GM21381 (cell line): ENCODE measurements at regions not wholly inside any gene's neighbourhood (a gene's known extent, or its start where the extent isn't known, plus 50 kb on each side); places are given as distances from the start of the nearest gene placed in this dataset.
"Not testable (repeated sequence)": the region's sequence is repeated elsewhere in the genome, so short reads cannot be mapped to it uniquely, and the experiment has no call there.

Experiments used
- ATAC-seq: cut with Tn5 transposase; IDR thresholded peaks from one replicate; pipeline ENCODE4 v1.9.1; 2021; ENCODE audit warnings: mild to moderate bottlenecking, moderate library complexity; ENCODE audit not compliant: unreplicated experiment

DNA sequence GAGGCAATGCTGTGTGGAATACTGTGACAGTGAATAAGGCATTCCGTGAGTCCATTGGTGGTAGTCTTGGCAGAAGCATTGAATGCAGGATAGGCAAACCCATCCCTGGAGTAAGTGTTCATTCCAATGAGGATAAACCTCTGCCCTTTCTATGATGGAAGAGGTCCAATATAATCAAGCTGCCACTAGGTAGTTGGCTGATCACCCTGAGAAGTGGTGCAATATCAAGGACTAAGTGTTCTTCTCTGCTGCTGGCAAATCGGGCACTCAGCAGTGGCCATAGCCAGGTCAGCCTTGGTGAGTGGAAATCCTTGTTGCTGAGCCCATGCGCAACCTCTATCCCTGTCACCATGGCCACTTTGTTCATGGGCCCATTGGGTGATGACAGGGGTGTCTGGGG lies 70.1 kb downstream of the FBXO4 start:
- no peak for ATAC-seq

DNA sequence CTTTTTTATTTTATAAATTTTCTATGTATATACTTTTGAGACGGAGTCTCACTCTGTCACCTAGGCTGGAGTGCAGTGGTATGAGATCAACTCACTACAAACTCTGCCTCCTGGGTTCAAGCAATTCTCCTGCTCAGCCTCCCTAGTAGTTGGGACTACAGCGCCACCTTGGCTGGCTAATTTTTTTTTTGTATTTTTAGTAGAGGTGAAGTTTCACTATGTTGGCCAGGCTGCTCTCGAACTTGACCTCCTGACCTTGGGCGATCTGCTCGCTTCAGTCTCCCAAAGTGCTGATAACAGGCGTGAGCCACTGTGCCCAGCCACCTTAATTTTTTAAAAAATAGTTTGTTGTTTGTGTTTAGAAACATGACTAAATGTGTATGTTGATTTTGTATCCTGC lies 76.6 kb downstream of the FBXO4 start:
- no peak for ATAC-seq

DNA sequence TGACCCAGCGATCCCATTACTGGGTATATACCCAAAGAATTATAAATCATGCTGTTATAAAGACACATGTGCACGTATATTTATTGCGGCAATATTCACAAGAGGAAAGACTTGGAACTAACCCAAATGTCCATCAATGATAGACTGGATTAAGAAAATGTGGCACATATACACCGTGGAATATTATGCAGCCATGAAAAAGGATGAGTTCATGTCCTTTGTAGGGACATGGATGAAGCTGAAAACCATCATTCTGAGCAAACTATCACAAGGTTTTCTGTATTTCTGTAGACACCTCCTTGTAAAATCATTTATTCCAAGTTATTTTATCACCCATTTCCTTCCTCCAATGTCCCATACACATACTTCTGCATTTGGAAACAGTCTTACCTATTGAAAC lies 78.8 kb downstream of the FBXO4 start:
- ATAC-seq = not testable (repeated sequence)

DNA sequence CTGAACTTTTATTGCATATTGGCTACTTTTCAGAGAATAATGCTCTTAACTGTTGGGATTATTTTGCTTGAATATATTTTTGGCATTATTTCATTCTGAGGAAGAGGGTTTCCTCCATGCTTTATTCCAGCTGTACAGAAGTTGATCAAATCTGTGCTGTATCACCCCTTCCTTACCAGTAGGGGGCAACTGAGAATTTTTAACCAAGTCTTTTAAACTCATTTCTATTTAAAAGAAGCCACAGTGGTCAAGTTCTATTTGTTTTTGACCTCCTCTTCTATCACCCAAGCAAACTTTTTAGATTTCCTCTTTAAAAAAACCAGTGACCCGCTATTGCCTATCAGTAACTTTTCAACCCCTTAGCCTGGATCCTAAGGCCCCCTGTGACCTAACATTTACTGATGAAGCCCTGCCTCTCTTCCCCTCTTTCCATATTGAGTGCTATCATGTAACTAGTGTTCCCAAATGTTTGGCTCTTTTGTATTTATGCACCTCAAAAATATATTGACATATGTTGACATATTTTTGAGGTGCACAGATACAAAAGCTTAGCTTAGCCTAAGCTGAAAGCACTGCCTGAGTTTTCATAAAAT lies 80.6 kb downstream of the FBXO4 start:
- ATAC-seq = peak; percentile 71

DNA sequence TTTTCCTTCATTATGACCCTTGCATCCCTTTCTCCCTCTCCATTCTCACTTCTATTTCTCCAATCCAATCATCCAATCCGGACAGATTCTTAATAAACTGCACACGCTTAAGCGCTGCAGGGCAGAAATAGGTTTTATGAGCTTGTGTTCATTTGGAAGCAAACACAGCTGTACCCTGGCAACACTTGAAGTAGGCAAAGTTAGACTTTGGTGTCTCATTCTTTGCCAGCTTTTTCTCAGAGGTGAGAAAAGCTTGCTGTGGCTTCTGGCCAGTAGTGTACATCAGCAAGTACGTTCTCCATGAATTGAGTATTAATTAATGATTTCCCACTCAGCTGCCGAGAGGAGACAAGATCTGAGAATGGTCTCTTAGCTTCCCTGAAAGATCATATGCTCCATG lies 88.5 kb downstream of the FBXO4 start:
- ATAC-seq = no peak

DNA sequence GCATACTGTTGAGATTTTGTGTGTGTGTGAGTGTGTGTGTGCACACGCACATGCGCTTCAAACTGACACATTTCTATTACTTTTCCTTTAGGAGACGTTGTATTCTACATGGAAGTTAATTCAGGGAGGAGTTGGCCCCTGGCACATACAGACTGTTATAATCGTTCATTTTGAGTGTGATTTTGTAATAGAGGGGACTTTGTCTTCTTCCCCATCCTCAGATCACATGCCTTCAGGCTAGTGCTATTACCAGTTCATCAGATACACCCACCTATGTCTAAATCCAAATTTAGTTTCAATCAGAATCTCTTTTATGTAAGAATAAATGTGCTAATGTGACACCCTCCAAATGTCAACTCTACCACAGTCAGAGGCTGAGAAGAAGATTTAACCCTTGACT lies 90.2 kb downstream of the FBXO4 start:
- no peak for ATAC-seq

DNA sequence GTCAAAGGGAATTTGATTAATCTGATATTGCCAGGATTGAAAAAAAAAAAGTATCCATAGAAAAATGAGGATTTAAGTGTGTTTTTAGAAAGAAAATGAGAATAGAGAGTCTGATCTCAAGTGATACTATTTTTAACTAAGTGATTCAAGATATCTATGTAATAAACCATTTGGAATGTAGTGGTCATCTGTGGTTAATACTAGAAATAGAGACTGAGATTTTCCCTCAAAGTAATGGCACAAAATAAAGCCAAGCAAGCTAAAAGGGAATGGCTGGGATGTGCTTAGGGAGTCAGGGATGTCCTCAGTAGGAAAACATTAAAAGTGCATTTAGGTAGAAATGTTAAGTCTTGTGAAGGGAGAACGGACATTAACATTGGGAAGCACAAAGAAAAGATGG lies 90.6 kb downstream of the FBXO4 start:
- no peak for ATAC-seq

DNA sequence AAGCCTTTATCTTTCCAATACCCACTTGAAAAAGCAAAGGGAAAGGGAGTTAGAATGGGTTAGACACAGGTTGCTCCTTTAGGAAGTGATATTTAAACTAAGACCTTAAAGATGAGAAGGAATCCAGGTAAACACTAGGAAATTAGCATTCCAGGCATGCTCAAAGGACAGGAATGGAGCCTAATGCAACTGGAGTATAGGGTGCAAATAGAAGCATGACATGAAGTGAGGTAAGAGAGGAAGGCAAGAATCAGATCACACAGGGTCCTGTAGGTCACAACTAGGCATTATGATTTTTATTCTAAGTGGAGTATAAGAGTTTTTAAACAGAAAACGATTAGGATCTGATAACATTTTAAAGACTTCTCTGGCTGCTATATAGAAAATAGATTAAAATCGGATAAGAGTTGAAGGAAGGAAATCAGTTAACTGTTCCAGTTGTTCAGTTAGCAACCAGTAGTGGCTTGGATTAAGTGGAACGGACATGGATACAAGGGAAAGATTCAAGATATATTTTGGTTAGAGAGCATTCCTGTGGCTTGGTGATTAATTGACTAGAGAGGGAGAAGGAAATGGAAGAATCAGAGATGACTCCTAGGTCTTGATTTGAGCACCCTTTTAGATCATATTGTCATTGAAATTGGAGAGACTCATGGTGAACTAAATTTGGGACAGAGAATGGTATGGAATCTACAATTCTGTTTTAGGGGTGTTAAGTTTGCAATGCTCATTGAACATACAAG lies 95.9 kb downstream of the FBXO4 start:
- ATAC-seq = no peak

DNA sequence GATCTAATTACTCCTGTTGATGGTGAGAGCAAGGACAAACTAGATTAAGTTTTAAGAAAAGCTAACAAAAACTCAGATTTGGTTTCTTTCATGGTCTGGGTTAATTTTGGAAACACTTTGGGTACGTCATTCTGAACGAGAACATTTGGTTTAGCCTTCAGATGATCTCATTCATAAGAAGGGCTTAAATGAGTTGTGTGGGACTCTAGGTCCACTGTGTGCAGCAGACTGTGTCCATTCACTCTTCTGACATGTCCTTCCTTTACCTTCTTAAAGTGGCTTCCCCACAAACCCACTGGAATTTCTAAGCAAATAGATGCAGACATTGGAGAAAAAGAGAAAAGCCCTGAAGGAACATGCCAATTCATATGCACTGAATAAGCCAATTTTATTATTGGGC lies 96.8 kb downstream of the FBXO4 start:
- no peak for ATAC-seq

DNA sequence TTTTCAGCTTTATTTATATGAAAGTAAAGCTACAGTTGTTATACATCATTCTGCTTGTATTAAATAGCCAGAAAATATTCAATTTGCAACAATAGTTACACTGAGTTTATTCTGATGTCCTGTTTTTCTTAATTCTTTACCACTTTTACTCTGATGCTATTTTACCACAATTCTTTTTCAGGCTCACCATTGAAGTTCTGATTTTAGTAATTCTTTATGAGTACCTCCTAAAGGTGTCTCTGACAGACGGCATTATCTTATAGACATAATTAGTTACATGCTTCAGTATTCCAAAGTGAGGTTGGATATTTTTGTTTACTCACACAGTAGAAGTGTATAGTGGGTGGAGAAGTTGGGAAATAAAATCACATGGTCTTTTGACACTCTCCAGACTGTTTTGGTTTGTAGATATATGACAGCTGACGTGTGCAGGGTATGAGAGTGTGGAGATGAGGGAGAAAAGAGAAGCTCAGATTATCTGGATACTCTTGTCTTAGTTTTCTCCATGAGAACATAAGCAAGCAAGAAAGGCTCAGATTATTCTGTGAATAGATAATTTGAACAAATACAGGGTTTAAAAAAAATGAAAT lies 97.4 kb downstream of the FBXO4 start:
- no peak for ATAC-seq

DNA sequence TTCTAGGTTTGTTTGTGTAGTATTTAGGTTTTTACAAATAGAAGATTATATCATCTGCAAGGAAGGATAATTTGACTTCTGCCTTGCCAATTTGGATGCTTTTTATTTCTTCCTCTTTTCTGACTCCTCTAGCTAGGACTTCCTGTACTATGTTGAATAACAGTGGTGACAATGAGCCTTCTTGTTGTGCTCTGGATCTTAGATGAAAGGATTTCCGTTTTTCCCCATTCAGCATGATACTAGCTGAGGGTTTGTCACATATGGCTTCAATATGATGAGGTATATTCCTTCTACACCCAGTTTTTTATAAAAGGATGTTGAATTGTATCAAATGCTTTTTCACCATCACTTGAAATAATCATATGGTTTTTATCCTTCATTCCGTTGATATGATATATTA lies 101.4 kb downstream of the FBXO4 start:
- ATAC-seq = no peak

DNA sequence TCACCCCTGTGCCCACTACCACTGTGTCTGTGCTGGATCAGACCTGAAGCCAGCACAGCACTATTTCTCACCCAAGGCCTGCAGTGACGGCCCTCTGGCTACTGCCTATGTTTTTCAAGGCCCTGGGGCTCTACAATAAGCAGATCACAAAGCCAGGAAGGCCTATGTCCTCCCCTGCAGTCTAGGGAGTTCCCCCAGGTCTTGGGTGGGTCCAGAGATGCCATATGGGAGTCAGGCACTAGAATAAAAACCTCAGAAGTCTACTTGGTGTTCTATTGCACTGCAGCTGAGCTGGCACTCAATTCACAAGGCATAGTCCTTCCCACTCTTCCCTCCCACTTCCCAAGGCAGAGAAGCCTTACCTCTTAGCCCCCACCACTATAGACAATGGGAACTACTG lies 107.1 kb downstream of the FBXO4 start:
- ATAC-seq = no peak

DNA sequence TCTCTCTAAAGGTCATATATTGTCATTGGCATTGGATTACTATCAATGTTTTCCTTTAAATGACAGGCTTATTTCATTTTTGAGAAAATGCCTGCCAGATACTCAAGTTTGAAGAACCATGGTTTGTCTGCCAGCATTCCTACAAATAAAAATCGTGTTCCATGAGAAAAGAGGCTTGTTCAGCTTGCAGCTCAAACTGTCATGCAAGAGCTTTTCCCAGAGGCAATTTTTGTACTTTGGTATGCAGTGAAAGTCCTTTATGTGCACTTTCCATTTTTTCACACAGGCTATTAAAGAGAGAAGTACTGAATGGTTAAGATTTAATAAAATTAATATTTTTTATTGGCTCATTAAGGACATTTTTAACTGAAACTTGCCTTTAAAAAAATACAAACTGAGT lies 110.4 kb downstream of the FBXO4 start:
- no peak for ATAC-seq

DNA sequence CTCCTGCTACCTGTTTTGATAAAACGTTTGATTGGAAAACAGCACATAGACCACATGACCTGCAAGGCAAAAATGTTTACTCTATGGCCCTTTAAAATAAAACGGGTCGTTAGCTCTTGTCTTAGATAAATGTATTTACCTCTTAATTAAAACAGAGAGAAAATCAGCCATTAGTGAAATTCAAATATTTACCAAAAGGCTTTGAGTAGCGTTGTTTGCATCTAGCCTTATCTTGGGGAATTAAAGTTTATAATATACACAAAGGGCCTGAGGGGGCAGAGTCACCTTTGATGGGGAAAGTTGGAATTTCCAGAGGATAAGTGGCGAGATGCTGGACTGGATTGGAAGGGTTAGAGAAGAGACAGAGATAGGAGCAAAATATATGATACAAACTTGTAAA lies 111.3 kb downstream of the FBXO4 start:
- ATAC-seq = no peak

DNA sequence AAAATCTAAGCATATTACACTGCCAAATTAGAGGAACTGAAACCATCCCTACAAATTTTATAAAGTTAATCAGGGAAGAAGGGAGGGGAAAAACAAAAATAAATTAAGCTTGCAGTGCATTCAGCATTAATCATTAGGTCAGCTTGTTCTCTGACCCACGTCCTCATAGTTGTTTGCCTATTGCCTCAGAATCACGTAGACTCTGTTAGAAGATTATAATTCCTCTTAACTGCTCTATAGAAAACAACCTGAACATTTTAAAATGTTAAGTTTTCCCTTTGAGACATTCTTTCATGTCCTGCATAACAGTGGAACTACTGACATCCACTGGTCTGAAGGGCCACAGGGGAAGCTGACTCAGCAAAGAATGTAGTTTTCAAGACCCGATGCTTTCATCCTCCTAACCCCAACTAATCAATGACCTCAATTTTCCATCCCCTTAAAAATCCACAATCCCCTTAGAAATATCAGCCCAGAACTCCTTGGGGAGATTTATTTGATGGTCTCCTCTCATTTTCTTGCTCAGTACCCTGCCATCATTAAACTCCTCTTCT lies 112.4 kb downstream of the FBXO4 start:
- ATAC-seq = no peak

DNA sequence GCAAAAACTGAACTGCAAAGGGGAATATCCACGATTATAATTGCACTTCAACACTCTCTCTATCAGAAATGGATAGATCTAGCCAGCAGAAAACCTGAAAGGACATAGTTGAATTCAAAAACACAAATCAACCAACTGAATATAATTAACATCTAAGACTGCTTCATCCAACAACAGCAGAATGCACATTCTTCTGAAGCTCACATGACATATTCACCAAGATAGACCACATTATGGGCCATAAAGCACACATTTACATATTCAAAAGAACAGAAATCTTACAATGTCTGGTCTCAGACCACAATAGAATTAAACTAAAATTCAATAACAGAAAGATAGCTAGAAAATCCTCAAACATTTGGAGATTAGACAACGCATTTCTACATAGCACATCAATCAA lies 118.3 kb downstream of the FBXO4 start:
- ATAC-seq = no peak

DNA sequence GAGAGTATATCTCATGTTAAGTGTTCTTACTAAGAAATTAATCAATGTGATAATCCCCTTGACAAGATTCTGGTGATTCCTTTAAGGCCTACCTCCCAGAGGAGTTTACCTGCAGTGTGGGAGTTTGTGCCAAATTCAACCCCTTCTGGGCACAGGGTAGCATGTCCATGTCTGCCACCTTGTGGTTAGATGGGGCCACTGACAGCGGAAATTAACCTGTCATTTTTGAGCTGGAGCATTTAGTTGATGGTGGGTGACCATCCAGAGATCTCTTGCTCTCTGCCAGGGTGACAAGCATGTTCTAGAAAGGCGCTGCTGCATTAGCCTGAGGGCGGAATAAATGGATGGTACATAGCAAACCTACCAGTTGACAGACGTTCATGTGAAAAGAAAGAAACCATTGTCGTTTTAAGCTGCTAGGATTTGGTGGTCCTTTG lies 132.2 kb downstream of the FBXO4 start:
- ATAC-seq = peak; percentile 96

DNA sequence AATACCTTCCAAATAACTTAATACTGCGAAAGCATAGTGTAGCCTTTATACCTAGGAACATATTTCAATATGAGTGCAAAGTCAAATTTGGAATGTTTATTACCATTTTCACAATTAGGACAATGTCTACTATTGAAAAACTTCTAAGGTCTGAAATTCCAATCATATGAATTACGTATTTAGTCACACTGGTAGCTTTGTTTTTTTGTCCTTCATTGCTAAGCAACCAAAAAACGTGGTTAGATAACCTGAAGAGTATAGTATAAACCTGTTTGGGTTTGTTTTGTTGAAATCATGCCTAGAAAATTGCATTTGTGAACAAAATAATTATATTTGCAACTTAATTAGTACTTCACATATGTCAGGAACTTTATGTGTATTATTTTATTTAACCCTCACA lies 134.2 kb downstream of the FBXO4 start:
- no peak for ATAC-seq

DNA sequence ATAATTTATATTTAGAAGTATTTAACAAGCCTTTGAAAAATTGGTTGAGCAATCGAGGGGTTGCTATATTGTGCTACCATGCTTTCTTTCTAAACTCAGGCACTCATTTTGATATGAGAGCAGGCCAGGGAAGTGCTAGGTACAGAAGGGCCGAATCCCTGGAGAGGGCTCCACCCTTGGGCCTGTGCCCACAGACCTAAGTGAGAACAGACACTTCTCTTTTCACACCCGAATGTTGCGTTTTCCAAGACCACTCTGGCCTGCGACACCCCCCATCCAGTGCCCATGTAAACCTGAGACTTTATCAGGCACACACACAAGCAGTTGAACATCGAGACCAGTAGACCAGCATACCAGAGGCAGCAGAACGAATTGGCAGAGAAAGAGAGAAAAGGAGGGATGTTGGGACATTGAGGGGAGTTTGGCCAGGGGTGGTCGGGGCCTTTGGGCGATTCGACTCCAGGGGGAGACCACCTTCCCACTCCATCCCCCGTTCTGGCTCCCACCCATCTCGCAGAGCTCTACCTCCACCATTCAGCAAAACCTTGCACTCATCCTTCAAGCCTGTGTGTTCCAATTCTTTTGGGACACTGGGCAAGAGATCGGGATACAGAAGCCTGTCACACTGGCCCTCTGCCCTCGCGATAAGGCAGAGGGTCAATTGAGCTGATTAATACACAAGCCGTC lies 134.8 kb downstream of the FBXO4 start:
- ATAC-seq = no peak

DNA sequence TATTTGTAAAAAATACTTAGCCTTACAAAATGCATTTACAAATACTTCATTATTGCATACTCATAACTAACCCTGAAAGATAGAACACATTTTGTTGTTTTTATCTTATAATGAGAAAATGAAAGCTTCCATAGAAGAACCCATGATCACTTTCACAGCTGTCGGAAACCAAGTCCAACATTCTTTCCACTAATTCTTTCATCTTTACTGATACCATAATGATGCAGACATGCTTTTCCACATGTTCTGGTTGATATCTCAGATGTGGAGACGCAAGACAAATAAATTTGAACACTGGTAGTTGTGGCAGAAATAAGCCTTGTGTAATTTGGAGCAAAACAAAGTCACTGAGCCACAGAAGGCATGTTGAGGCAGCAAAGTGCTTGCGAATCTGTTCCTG lies 136.0 kb downstream of the FBXO4 start:
- ATAC-seq = no peak

DNA sequence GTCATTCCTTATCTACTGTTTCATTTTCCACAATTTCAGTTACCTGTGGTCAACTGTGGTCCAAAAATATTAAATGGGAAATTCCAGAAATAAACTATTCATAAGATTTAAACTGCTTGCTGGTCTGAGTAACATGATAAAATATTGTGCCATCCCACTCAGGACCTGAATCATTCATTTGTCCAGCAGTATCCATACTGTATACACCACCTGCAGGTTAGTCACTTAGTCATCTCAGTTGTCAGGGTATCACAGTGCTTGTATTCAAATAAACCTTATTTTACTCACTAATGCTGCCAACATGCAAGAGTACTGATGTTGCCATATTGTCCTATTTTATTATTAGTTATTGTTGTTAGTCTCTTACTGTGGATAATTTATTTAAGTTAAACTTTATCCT lies 139.7 kb downstream of the FBXO4 start:
- no peak for ATAC-seq

DNA sequence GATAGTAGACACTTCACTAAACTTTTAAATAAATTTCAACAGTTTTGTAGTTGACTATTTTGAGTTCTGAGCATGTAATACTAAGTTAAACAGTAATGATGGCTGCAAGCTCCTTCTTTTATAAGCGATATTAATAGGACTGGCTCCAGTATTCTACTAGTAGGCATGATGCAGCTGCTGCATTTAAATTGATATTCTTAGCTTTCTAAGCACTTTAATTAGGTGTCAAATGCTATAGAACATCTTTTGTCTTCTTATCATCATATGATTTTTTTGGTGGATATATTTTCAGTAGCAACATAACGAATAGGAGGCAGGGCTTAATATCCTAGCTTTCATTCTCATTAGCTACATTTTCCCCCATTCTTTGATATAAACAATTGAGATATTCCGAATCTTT lies 141.1 kb downstream of the FBXO4 start:
- no peak for ATAC-seq
